MM.1S (cell line): ENCODE measurements at regions not wholly inside any gene's neighbourhood (a gene's known extent, or its start where the extent isn't known, plus 50 kb on each side); places are given as distances from the start of the nearest gene placed in this dataset.

Source experiments
- DNase-seq: peaks from one replicate; pipeline ENCODE4 v3.0.0-alpha.2; 2015
- H2AFZ ChIP-seq: fragments of 300-600 bp; sonication (generic); 2 replicates; pipeline ENCODE4 v1.6.0; 2016; ENCODE audit warnings: antibody characterized with exemption, low read length
- H3F3A ChIP-seq: fragments of 300-600 bp; sonication (generic); 2 replicates; pipeline ENCODE4 v1.6.1; 2016; ENCODE audit warnings: mild to moderate bottlenecking, antibody characterized with exemption, low read length, moderate library complexity, mixed read lengths; ENCODE audit not compliant: insufficient read depth
- H3K27ac ChIP-seq: fragments of 300-600 bp; sonication (generic); 2 replicates; pipeline ENCODE4 v1.5.1; 2016; ENCODE audit warnings: mild to moderate bottlenecking, low read length
- H3K27me3 ChIP-seq: fragments of 300-600 bp; sonication (generic); replicated peaks from 2 replicates; pipeline ENCODE4 v1.6.0; 2016; ENCODE audit warnings: low read length; ENCODE audit not compliant: insufficient read depth
- H3K36me3 ChIP-seq: fragments of 300-600 bp; sonication (generic); replicated peaks from 2 replicates; pipeline ENCODE4 v1.6.1; 2016; ENCODE audit warnings: mild to moderate bottlenecking, low read length, mixed read lengths; ENCODE audit not compliant: insufficient read depth
- H3K4me1 ChIP-seq: fragments of 300-600 bp; sonication (generic); 2 replicates; pipeline ENCODE4 v1.6.1; 2016; ENCODE audit warnings: low read length, mixed read lengths
- H3K4me2 ChIP-seq: fragments of 300-600 bp; sonication (generic); 2 replicates; pipeline ENCODE4 v1.6.0; 2016; ENCODE audit warnings: low read depth, low read length
- H3K4me3 ChIP-seq: fragments of 300-600 bp; sonication (generic); 2 replicates; pipeline ENCODE4 v1.5.1; 2016; ENCODE audit warnings: low read length, mixed read lengths
- H3K79me2 ChIP-seq: fragments of 300-600 bp; sonication (generic); 2 replicates; pipeline ENCODE4 v1.6.1; 2016; ENCODE audit warnings: mixed run types, low read length, mixed read lengths
- H3K9ac ChIP-seq: fragments of 300-600 bp; sonication (generic); 2 replicates; pipeline ENCODE4 v1.6.1; 2016; ENCODE audit warnings: low read length, mixed read lengths
- H3K9me2 ChIP-seq: fragments of 300-600 bp; sonication (generic); replicated peaks from 2 replicates; pipeline ENCODE4 v1.6.1; 2016; ENCODE audit warnings: mild to moderate bottlenecking, low read length, mixed read lengths; ENCODE audit not compliant: insufficient read depth
- H3K9me3 ChIP-seq: fragments of 300-600 bp; sonication (generic); replicated peaks from 2 replicates; pipeline ENCODE4 v1.6.1; 2016; ENCODE audit warnings: mild to moderate bottlenecking, low read length, mixed read lengths; ENCODE audit not compliant: insufficient read depth
- H4K20me1 ChIP-seq: fragments of 300-600 bp; sonication (generic); 2 replicates; pipeline ENCODE4 v1.6.1; 2016; ENCODE audit warnings: mild to moderate bottlenecking, low read length, moderate library complexity, mixed read lengths; ENCODE audit not compliant: insufficient read depth
- EZH2 ChIP-seq: fragments of 300-600 bp; sonication (generic); optimal IDR thresholded peaks from 2 replicates; pipeline ENCODE3; 2017; ENCODE audit warnings: low read depth, mild to moderate bottlenecking, antibody characterized with exemption, low read length, mixed read lengths
- EZH2phosphoT487 ChIP-seq: fragments of 300-600 bp; sonication (generic); IDR thresholded peaks from 2 replicates; pipeline ENCODE4 v1.6.1; 2018; ENCODE audit warnings: antibody characterized with exemption, low read length
- TF ChIP-seq, protein P1 (sequence below): fragments of 300-600 bp; sonication (generic); IDR thresholded peaks from 2 replicates; pipeline ENCODE4 v1.5.1; 2016; ENCODE audit warnings: antibody characterized with exemption, low read length, mixed read lengths

DNA sequence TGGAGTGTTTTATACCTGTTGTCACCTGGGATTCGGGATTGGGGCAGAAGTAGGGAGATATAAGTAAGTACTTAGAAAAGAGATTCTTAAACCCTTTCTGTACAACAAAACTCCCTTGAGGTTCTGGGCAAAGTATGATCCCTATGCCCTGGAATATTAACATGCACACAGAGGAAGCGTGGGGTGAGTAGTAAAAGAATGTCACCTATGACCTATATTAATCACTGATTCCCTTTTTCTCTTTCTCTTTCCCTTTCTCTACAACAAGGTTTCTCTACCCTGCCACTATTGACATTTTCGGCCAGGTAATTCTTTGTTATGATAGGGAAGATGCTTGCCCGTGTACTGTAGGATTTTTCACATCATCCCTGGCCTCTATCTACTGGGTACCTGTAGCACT is 209.7 kb upstream of the PLET1 start:
- no peaks in the 10 kb centered on the region for H3K4me1 ChIP-seq
- no peaks in the 10 kb centered on the region for H3F3A ChIP-seq
- H3K27me3 ChIP-seq = no peaks in the 10 kb centered on the region
- no peaks in the 10 kb centered on the region for H3K9me3 ChIP-seq
- H3K4me3 ChIP-seq = no peak overlapping the region
- TF ChIP-seq, protein P1, sequence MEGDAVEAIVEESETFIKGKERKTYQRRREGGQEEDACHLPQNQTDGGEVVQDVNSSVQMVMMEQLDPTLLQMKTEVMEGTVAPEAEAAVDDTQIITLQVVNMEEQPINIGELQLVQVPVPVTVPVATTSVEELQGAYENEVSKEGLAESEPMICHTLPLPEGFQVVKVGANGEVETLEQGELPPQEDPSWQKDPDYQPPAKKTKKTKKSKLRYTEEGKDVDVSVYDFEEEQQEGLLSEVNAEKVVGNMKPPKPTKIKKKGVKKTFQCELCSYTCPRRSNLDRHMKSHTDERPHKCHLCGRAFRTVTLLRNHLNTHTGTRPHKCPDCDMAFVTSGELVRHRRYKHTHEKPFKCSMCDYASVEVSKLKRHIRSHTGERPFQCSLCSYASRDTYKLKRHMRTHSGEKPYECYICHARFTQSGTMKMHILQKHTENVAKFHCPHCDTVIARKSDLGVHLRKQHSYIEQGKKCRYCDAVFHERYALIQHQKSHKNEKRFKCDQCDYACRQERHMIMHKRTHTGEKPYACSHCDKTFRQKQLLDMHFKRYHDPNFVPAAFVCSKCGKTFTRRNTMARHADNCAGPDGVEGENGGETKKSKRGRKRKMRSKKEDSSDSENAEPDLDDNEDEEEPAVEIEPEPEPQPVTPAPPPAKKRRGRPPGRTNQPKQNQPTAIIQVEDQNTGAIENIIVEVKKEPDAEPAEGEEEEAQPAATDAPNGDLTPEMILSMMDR = no peak
- TF ChIP-seq EZH2phosphoT487 (no peak), EZH2 (no peak)
- H3K36me3 ChIP-seq = no peaks in the 10 kb centered on the region
- no peak for DNase-seq
- no peak overlapping the region for H2AFZ ChIP-seq
- H3K9ac ChIP-seq = no peak overlapping the region
- H3K9me2 ChIP-seq = no peaks in the 10 kb centered on the region
- H3K79me2 ChIP-seq = no peaks in the 10 kb centered on the region
- H3K4me2 ChIP-seq = no peak overlapping the region
- H3K27ac ChIP-seq = no peak overlapping the region
- H4K20me1 ChIP-seq = no peaks in the 10 kb centered on the region

DNA sequence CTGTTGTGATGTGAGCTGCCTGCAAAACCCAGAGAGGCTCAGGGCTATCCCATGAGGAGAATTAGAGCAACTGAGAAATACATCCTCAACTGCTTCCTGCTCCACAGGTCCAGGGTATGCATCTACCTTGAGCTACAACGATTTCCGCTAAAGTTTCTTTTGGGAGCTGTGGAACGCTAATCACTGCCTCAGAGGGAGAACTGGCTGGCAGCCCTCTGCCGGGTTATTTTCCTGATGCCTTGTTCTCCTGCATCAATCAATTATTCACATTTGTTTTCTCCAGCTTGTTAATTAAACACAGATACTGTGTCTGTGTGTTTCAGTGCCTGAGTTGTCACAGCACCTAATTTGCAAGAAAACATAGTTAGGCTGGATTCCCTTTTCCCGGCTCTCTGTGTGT is 211.1 kb upstream of the PLET1 start:
- no peaks in the 10 kb centered on the region for H3K4me1 ChIP-seq
- H3K79me2 ChIP-seq = no peaks in the 10 kb centered on the region
- no peaks in the 10 kb centered on the region for H3K9me3 ChIP-seq
- no peaks in the 10 kb centered on the region for H3K27me3 ChIP-seq
- no peaks in the 10 kb centered on the region for H3F3A ChIP-seq
- DNase-seq = no peak
- TF ChIP-seq EZH2phosphoT487 (no peak), EZH2 (no peak)
- TF ChIP-seq, protein P1 = no peak
- H3K36me3 ChIP-seq = no peaks in the 10 kb centered on the region
- H2AFZ ChIP-seq = no peak overlapping the region
- H3K9ac ChIP-seq = no peak overlapping the region
- H3K9me2 ChIP-seq = no peaks in the 10 kb centered on the region
- H4K20me1 ChIP-seq = no peaks in the 10 kb centered on the region
- no peak overlapping the region for H3K4me3 ChIP-seq
- H3K4me2 ChIP-seq = no peak overlapping the region
- H3K27ac ChIP-seq = no peak overlapping the region

DNA sequence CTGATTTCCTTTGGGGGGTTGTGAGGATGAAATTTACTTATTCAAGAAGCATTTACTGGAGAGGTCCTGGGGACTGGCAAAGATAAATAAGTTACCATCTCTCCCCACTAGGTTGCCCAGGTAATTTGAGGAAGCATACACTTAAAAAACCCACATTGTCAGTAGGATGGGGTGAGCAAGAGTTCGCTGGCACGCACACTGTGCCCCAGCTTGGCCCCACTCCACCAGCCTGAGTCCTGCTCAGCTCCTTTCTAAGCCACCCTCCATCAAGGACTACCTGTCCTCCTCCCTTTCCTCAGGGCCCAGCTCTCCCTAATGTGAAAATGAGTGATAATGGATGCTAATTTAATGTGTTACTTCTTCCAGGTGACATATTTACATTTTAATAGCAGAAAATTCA is 216.5 kb upstream of the PLET1 start:
- Histone ChIP-seq H3K79me2 (no peaks in the 10 kb centered on the region), H3K9me3 (no peaks in the 10 kb centered on the region), H3F3A (no peaks in the 10 kb centered on the region), H3K4me2 (no peak overlapping the region), H3K9ac (no peak overlapping the region), H4K20me1 (no peaks in the 10 kb centered on the region), H3K4me1 (no peaks in the 10 kb centered on the region), H3K4me3 (no peak overlapping the region), H3K36me3 (no peaks in the 10 kb centered on the region), H3K27me3 (no peaks in the 10 kb centered on the region), H3K9me2 (no peaks in the 10 kb centered on the region), H3K27ac (no peak overlapping the region), H2AFZ (no peak overlapping the region)
- TF ChIP-seq EZH2phosphoT487 (no peak), EZH2 (no peak)
- TF ChIP-seq, protein P1 = no peak
- DNase-seq = no peak
